GM12878 (cell line): ENCODE measurements at regions not wholly inside any gene's neighbourhood (a gene's known extent, or its start where the extent isn't known, plus 50 kb on each side); places are given as distances from the start of the nearest gene placed in this dataset.

Source experiments
- ATAC-seq: fragments of 200-7000 bp; cut with Tn5 transposase; 3 replicates; pipeline ENCODE4 v1.9.1; 2020; ENCODE audit warnings: mild to moderate bottlenecking, moderate library complexity
- BruUV-seq: library from RNA; stranded (reverse); fragments of 400-500 nt; replicated peaks from 2 replicates; lab custom pipeline; 2021; lab: Mats Ljungman, UMichigan
- CTCF ChIA-PET: fragments of 300-600 bp; sonication (Branson Sonifier 250); formaldehyde crosslinking; extraction: SDS; loops from one replicate; lab custom pipeline; 2021; ENCODE audit warnings: inconsistent platforms; lab: Yijun Ruan, JAX
- POLR2A ChIA-PET: fragments of 350-600 bp; formaldehyde crosslinking; extraction: SDS; loops from one replicate; lab custom pipeline; 2021; ENCODE audit warnings: inconsistent platforms; lab: Charles Lee
- RAD21 ChIA-PET: fragments of 300-600 bp; sonication (Branson Sonifier 250); formaldehyde crosslinking; loops from one replicate; lab custom pipeline; 2023; ENCODE audit warnings: antibody characterized with exemption; ENCODE audit not compliant: unreplicated experiment; lab: Charles Lee
- SMC1A ChIA-PET: fragments of 300-600 bp; sonication (Branson Sonifier 250); formaldehyde crosslinking; loops from one replicate; lab custom pipeline; 2023; ENCODE audit not compliant: unreplicated experiment, uncharacterized antibody; lab: Charles Lee
- DNase-seq: peaks from one replicate; pipeline ENCODE4 v3.0.0-alpha.2; 2011; ENCODE audit warnings: low read depth, low spot score
- FAIRE-seq: peaks from 3 replicates; lab custom pipeline; 2011; peaks lifted over from hg19 to GRCh38; lab: Jason Lieb, UNC
- H2AFZ ChIP-seq: 2 replicates; pipeline ENCODE4 v1.6.0; 2011; ENCODE audit warnings: low read depth, low read length, control low read depth; ENCODE audit not compliant: control insufficient read depth
- H3K27ac ChIP-seq: 2 replicates; pipeline ENCODE4 v1.5.1; 2011; ENCODE audit warnings: control low read depth; ENCODE audit not compliant: control insufficient read depth, insufficient read depth
- H3K27me3 ChIP-seq, 2 experiments: replicated peaks in 1 of 2; 2 replicates each; pipeline versions ENCODE4 v1.6.0 to v1.6.1; 2011; ENCODE audit warnings: low read length in 1 of 2; ENCODE audit not compliant: control insufficient read depth in 2 of 2, insufficient read depth in 2 of 2
- H3K36me3 ChIP-seq, 2 experiments: 2 replicates each; pipeline ENCODE4 v1.5.1; 2011; ENCODE audit warnings: low read length in 1 of 2; ENCODE audit not compliant: control insufficient read depth in 2 of 2, insufficient read depth in 2 of 2
- H3K4me1 ChIP-seq: 2 replicates; pipeline ENCODE4 v1.6.1; 2011; ENCODE audit warnings: mild to moderate bottlenecking, low read length, moderate library complexity, mixed read lengths; ENCODE audit not compliant: control insufficient read depth, insufficient read depth
- H3K4me2 ChIP-seq: 2 replicates; pipeline ENCODE4 v1.6.0; 2011; ENCODE audit warnings: control low read depth; ENCODE audit not compliant: control insufficient read depth, insufficient read depth
- H3K4me3 ChIP-seq: fragments of 200-600 bp; sonication (generic); 2 replicates; pipeline ENCODE4 v1.5.1; 2016
- H3K79me2 ChIP-seq: 2 replicates; pipeline ENCODE4 v1.6.0; 2011; ENCODE audit warnings: low read length; ENCODE audit not compliant: control insufficient read depth, insufficient read depth
- H3K9ac ChIP-seq: 2 replicates; pipeline ENCODE4 v1.8.0; 2011; ENCODE audit warnings: low read length, control low read depth, mixed read lengths; ENCODE audit not compliant: control insufficient read depth, insufficient read depth
- H3K9me3 ChIP-seq: replicated peaks from 3 replicates; pipeline ENCODE4 v1.5.1; 2011; ENCODE audit warnings: mild to moderate bottlenecking, low read length; ENCODE audit not compliant: control insufficient read depth, insufficient read depth
- H4K20me1 ChIP-seq: 2 replicates; pipeline ENCODE4 v1.6.0; 2011; ENCODE audit not compliant: control insufficient read depth, insufficient read depth
- FOXK2 ChIP-seq: fragments of 450-650 bp; IDR thresholded peaks from 2 replicates; pipeline ENCODE4 v1.6.1; 2017; ENCODE audit warnings: mild to moderate bottlenecking, moderate library complexity
- KAT2A ChIP-seq: conservative IDR thresholded peaks from 2 replicates; pipeline ENCODE4 v1.6.1; 2011; ENCODE audit warnings: low read depth, low read length; ENCODE audit not compliant: control insufficient read depth
- NFYB ChIP-seq: IDR thresholded peaks from 2 replicates; pipeline ENCODE4 v1.6.1; 2011; ENCODE audit warnings: low read depth, mild to moderate bottlenecking, low read length, improper control_type of control experiment, moderate library complexity; ENCODE audit not compliant: insufficient read depth
- RAD21 ChIP-seq: IDR thresholded peaks from 2 replicates; pipeline ENCODE4 v1.6.1; 2011; ENCODE audit warnings: mild to moderate bottlenecking, low read depth, low read length, moderate library complexity; ENCODE audit not compliant: insufficient read depth
- SUPT20H ChIP-seq: IDR thresholded peaks from 2 replicates; pipeline ENCODE4 v1.6.1; 2011; ENCODE audit warnings: low read depth, mild to moderate bottlenecking, low read length, moderate library complexity, borderline replicate concordance; ENCODE audit not compliant: control insufficient read depth
- WGBS: methylation state at CpG from one replicate; pipeline ENCODE4 v1.1.6; 2016; ENCODE audit warnings: low lambda C conversion rate; ENCODE audit not compliant: insufficient replicate concordance, insufficient coverage; ENCODE audit errors: missing lambda C conversion rate; 5-methylcytosine and 5-hydroxymethylcytosine counted together
- in situ Hi-C: fragments of 300-500 bp; cut with MboI; formaldehyde crosslinking; loops from 9 replicates; pipeline ENCODE4 v1.14.3; 2018; ENCODE audit warnings: mixed read lengths
- intact Hi-C: fragments of 100-400 bp; cut with micrococcal nuclease; formaldehyde crosslinking; loops from one replicate; pipeline ENCODE4 v1.14.2; 2022; ENCODE audit not compliant: unreplicated experiment
- TF ChIP-seq, protein P1 (sequence below), 3 experiments: IDR thresholded peaks in 2 of 3; conservative IDR thresholded peaks in 1 of 3; 2 replicates each; pipeline ENCODE4 v1.5.1; 2011; ENCODE audit warnings: low read depth in 3 of 3, low read length in 3 of 3, mild to moderate bottlenecking in 3 of 3, control low read depth in 2 of 3, moderate library complexity in 2 of 3, inconsistent platforms in 1 of 3, mixed read lengths in 1 of 3; ENCODE audit not compliant: control insufficient read depth in 2 of 3, insufficient read depth in 1 of 3; ENCODE audit errors: extremely low read depth in 1 of 3

GRCh38 chr2:191539068-191539467, 138.9 kb upstream of the NABP1 start:
- in situ Hi-C loops (no loop called here), intact Hi-C loops (no loop called here)
- Histone ChIP-seq H3K9ac (no peak overlapping the region), H3K4me3 (no peak overlapping the region), H3K27ac (no peak overlapping the region), H3K9me3 (no peaks in the 10 kb centered on the region), H3K4me2 (no peak overlapping the region), H3K36me3 (no peaks in the 10 kb centered on the region), H2AFZ (no peak overlapping the region), H4K20me1 (no peaks in the 10 kb centered on the region), H3K27me3 (no peaks in the 10 kb centered on the region), H3K79me2 (no peaks in the 10 kb centered on the region), H3K4me1 (no peaks in the 10 kb centered on the region)
- POLR2A ChIA-PET: no interaction called here
- DNase-seq (no peak), ATAC-seq (peak; percentile 48; the same call in 1 of the 3 replicates), FAIRE-seq (peak; percentile 74)
- CTCF ChIA-PET: interaction anchor here (0.5 to 1.7 kb wide), 11 partner anchors 13 to 1210 kb away, joined by 3 to 9 read pairs (median 3); no protein-coding TSS in a partner anchor
- TF ChIP-seq FOXK2 (no peak), RAD21 (0 out of 2 replicates have a peak, but pooled peaks have one; percentile 4), SUPT20H (no peak), NFYB (no peak), KAT2A (no peak)
- TF ChIP-seq, protein P1, sequence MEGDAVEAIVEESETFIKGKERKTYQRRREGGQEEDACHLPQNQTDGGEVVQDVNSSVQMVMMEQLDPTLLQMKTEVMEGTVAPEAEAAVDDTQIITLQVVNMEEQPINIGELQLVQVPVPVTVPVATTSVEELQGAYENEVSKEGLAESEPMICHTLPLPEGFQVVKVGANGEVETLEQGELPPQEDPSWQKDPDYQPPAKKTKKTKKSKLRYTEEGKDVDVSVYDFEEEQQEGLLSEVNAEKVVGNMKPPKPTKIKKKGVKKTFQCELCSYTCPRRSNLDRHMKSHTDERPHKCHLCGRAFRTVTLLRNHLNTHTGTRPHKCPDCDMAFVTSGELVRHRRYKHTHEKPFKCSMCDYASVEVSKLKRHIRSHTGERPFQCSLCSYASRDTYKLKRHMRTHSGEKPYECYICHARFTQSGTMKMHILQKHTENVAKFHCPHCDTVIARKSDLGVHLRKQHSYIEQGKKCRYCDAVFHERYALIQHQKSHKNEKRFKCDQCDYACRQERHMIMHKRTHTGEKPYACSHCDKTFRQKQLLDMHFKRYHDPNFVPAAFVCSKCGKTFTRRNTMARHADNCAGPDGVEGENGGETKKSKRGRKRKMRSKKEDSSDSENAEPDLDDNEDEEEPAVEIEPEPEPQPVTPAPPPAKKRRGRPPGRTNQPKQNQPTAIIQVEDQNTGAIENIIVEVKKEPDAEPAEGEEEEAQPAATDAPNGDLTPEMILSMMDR (IDR thresholded peaks at IDR 0.05 in 2 of 3, conservative IDR thresholded peaks at IDR 0.05 in 1 of 3; ENCODE audit: control insufficient read depth in 2 of 3, extremely low read depth in 1 of 3, insufficient read depth in 1 of 3, low read depth in 3 of 3, low read length in 3 of 3): peak; percentile 16 to 39 (median 22); a peak in 3 of 6 replicates
- SMC1A ChIA-PET: interaction anchor here (0.8 to 1.4 kb wide), 3 partner anchors 50 to 382 kb away, joined by 3 to 4 read pairs (median 4); no protein-coding TSS in a partner anchor
- RAD21 ChIA-PET: interaction anchor here (0.6 kb wide), 1 partner anchor 1174 kb away, joined by 3 read pairs; no protein-coding TSS in a partner anchor
- 0% methylated on average over 2 of the region's 2 CpGs for WGBS
- no TSS peak for BruUV-seq
